Vagina (tissue), 2 donors: ENCODE measurements at regions not wholly inside any gene's neighbourhood (a gene's known extent, or its start where the extent isn't known, plus 50 kb on each side); places are given as distances from the start of the nearest gene placed in this dataset.

Experiments
- DNase-seq, 2 donors: peaks; one replicate each; pipeline ENCODE4 v3.0.0-alpha.2; 2017; ENCODE audit errors: extremely low spot score in 2 of 2
- H3K27ac ChIP-seq: fragments of 200-600 bp; sonication (generic); one replicate; pipeline ENCODE4 v1.5.1; 2019
- H3K27me3 ChIP-seq: fragments of 200-600 bp; sonication (generic); one replicate; pipeline ENCODE4 v1.5.1; 2019
- H3K36me3 ChIP-seq, 2 donors: fragments of 200-600 bp; sonication (generic); one replicate each; pipeline ENCODE4 v1.5.1; 2017 to 2019
- H3K4me1 ChIP-seq: fragments of 200-600 bp; sonication (generic); one replicate; pipeline ENCODE4 v1.5.1; 2019
- H3K4me3 ChIP-seq, 2 donors: fragments of 200-600 bp; sonication (generic); 1 replicate in 1 of 2; 2 replicates in 1 of 2; pipeline ENCODE4 v1.5.1; 2016 to 2019
- H3K9me3 ChIP-seq: fragments of 200-600 bp; sonication (generic); one replicate; pipeline ENCODE4 v1.5.1; 2019
- POLR2A ChIP-seq, 2 donors: fragments of 450-650 bp; IDR thresholded peaks; one replicate each; pipeline ENCODE4 v1.6.1; 2017; ENCODE audit warnings: antibody characterized with exemption in 2 of 2, mild to moderate bottlenecking in 2 of 2, moderate library complexity in 2 of 2
- POLR2AphosphoS5 ChIP-seq, 2 donors: sonication (generic); formaldehyde crosslinking; IDR thresholded peaks; one replicate each; pipeline ENCODE4 v1.9.0; 2017; ENCODE audit warnings: antibody characterized with exemption in 2 of 2, mild to moderate bottlenecking in 2 of 2, low read depth in 1 of 2; ENCODE audit not compliant: insufficient read depth in 1 of 2
- intact Hi-C: fragments of 100-400 bp; cut with DNase I; formaldehyde crosslinking; loops from one replicate; pipeline ENCODE4 v1.15.1; 2023
- TF ChIP-seq, protein P1 (sequence below), 3 experiments: fragments of 450-650 bp in 2 of 3; fragments of 200-600 bp in 1 of 3; sonication (generic) in 1 of 3; IDR thresholded peaks; one replicate each; pipeline ENCODE4 v1.5.1; 2017 to 2019; ENCODE audit warnings: antibody characterized with exemption in 3 of 3, mild to moderate bottlenecking in 2 of 3, moderate library complexity in 2 of 3

DNA sequence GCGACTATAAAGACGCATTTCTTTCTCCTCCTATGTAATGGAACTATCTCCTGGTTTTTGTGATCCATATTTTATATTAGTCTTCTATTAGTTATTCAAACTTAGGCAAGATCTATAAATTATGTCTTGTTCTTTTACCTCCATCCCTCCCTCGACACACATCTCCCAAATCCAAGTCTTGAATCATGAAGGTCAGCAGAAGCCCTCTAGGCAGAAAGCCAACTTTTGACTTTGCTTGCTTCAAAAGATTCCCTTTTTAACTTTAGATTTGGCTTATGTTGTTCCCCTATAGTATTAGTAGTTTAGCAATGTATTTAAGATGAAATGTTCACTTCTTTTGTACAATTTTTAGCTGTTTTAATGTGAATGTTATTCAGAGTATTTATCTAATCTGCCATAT is 689.8 kb downstream of the SLC6A15 start:
- intact Hi-C loops = no loop called here
- H3K36me3 ChIP-seq = no peaks in the 10 kb centered on the region
- no peak overlapping the region for H3K4me3 ChIP-seq
- H3K27ac ChIP-seq = no peak overlapping the region
- no peaks in the 10 kb centered on the region for H3K9me3 ChIP-seq
- no peaks in the 10 kb centered on the region for H3K4me1 ChIP-seq
- no peaks in the 10 kb centered on the region for H3K27me3 ChIP-seq
- DNase-seq = no peak
- TF ChIP-seq POLR2AphosphoS5 (IDR thresholded peaks at IDR 0.05; ENCODE audit: insufficient read depth in 1 of 2, low read depth in 1 of 2) = no peak
- TF ChIP-seq, protein P1, sequence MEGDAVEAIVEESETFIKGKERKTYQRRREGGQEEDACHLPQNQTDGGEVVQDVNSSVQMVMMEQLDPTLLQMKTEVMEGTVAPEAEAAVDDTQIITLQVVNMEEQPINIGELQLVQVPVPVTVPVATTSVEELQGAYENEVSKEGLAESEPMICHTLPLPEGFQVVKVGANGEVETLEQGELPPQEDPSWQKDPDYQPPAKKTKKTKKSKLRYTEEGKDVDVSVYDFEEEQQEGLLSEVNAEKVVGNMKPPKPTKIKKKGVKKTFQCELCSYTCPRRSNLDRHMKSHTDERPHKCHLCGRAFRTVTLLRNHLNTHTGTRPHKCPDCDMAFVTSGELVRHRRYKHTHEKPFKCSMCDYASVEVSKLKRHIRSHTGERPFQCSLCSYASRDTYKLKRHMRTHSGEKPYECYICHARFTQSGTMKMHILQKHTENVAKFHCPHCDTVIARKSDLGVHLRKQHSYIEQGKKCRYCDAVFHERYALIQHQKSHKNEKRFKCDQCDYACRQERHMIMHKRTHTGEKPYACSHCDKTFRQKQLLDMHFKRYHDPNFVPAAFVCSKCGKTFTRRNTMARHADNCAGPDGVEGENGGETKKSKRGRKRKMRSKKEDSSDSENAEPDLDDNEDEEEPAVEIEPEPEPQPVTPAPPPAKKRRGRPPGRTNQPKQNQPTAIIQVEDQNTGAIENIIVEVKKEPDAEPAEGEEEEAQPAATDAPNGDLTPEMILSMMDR (IDR thresholded peaks at IDR 0.05) = no peak
- no peak for TF ChIP-seq POLR2A (IDR thresholded peaks at IDR 0.05)

GRCh38 chr12:84218406-84218805 is 694.2 kb downstream of the SLC6A15 start:
- intact Hi-C loops = no loop called here
- Histone ChIP-seq H3K4me1 (no peaks in the 10 kb centered on the region), H3K9me3 (no peaks in the 10 kb centered on the region), H3K27me3 (no peaks in the 10 kb centered on the region), H3K36me3 (no peaks in the 10 kb centered on the region), H3K27ac (no peak overlapping the region), H3K4me3 (no peak overlapping the region)
- TF ChIP-seq, protein P1 (IDR thresholded peaks at IDR 0.05) = no peak
- TF ChIP-seq POLR2A (IDR thresholded peaks at IDR 0.05) (no peak), POLR2AphosphoS5 (IDR thresholded peaks at IDR 0.05; ENCODE audit: insufficient read depth in 1 of 2, low read depth in 1 of 2) (no peak)
- no peak for DNase-seq

- H3K4me3 ChIP-seq = no peak overlapping the region
- no peak overlapping the region for H3K27ac ChIP-seq
- TF ChIP-seq, protein P1 (IDR thresholded peaks at IDR 0.05) = no peak
- TF ChIP-seq POLR2A (IDR thresholded peaks at IDR 0.05) (no peak), POLR2AphosphoS5 (IDR thresholded peaks at IDR 0.05; ENCODE audit: insufficient read depth in 1 of 2, low read depth in 1 of 2) (no peak)
- no peaks in the 10 kb centered on the region for H3K4me1 ChIP-seq
- no peak for DNase-seq
- intact Hi-C loops = no loop called here
- H3K27me3 ChIP-seq = no peaks in the 10 kb centered on the region
- H3K9me3 ChIP-seq = no peaks in the 10 kb centered on the region
- no peaks in the 10 kb centered on the region for H3K36me3 ChIP-seq
These were observed 710.6 kb downstream of the SLC6A15 start for GRCh38 chr12:84201976-84202375.

DNA sequence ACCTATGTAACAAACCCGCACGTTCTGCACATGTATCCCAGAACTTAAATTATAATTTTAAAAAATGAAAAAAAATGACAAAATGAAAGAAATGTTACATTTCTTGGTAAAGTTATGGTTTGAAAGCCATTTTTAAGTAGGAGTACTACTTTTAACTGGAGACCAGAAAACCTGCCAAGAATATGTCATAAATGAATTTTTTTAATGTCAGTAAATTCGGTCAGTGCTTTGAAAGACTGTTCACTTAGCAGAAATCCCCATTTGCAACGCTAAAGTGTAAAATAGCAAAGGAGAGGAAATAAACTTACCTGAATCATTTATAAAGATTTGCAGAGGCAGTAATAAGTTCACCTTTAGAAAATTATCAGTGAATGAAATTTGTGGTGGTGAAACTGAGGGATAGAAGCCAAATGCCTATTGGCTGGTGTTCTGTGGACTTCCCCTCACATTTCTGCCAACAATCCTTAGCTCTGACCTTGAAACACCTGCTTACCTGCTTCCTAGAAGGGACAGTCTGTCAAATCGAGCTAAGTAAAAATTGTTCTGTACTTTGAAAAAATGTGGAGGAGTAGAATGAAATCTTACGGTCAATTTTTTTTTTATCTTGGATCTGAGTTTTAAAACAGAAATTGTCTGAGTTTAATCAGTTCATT is 714.2 kb downstream of the SLC6A15 start:
- Histone ChIP-seq H3K36me3 (no peaks in the 10 kb centered on the region), H3K4me1 (no peaks in the 10 kb centered on the region), H3K4me3 (no peak overlapping the region), H3K27me3 (no peaks in the 10 kb centered on the region), H3K9me3 (no peaks in the 10 kb centered on the region), H3K27ac (no peak overlapping the region)
- TF ChIP-seq POLR2AphosphoS5 (IDR thresholded peaks at IDR 0.05; ENCODE audit: insufficient read depth in 1 of 2, low read depth in 1 of 2) (no peak), POLR2A (IDR thresholded peaks at IDR 0.05) (no peak)
- TF ChIP-seq, protein P1 (IDR thresholded peaks at IDR 0.05) = no peak
- no peak for DNase-seq
- intact Hi-C loops = no loop called here

DNA sequence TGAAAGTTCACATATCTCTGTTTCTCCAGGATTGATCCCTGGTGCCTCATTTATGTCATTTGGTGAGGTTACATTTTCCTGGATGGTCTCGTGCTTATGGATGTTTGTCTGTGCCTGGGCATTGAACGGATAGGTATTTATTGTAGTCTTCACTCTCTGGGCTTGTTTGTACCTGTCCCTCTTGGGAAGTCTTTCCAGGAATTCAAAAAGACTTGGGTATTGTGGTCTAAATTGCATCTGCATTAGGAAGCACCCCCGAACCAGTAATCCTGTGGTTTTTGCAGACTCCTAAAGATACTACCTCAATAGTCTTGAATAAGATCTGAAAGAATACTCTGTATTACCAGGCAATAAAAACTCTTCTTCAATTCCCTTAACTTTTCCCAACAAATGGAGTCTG is 720.8 kb downstream of the SLC6A15 start:
- intact Hi-C loops = no loop called here
- TF ChIP-seq POLR2AphosphoS5 (IDR thresholded peaks at IDR 0.05; ENCODE audit: insufficient read depth in 1 of 2, low read depth in 1 of 2) (no peak), POLR2A (IDR thresholded peaks at IDR 0.05) (no peak)
- TF ChIP-seq, protein P1 (IDR thresholded peaks at IDR 0.05) = no peak
- H3K9me3 ChIP-seq = no peaks in the 10 kb centered on the region
- H3K27ac ChIP-seq = no peak overlapping the region
- H3K27me3 ChIP-seq = no peaks in the 10 kb centered on the region
- H3K4me1 ChIP-seq = no peaks in the 10 kb centered on the region
- no peak for DNase-seq
- no peak overlapping the region for H3K4me3 ChIP-seq
- no peaks in the 10 kb centered on the region for H3K36me3 ChIP-seq
